ENCODE measurements at regions not wholly inside any gene's neighbourhood (a gene's known extent, or its start where the extent isn't known, plus 50 kb on each side); places are given as distances from the start of the nearest gene placed in this dataset.

GRCh38 chr15:27622371-27622770, 476.7 kb downstream of the OCA2 start:
- no peaks in the 10 kb centered on the region for H3K36me3 ChIP-seq
- H3K27ac ChIP-seq = no peak overlapping the region
- DNase-seq = no peak
- intact Hi-C loops (cut with DNase I; ENCODE audit: low total_unique reads) = loop anchor here (1.0 kb wide), 1 partner anchor 21 kb away; no protein-coding TSS in a partner anchor
- no peaks in the 10 kb centered on the region for H3K4me1 ChIP-seq
- TF ChIP-seq POLR2AphosphoS5 (IDR thresholded peaks at IDR 0.05) = no peak
- no peaks in the 10 kb centered on the region for H3K27me3 ChIP-seq
- in situ Hi-C loops (cut with MboI; ENCODE audit: low pct_ligation_motif_present in 1 of 4, low pct_unique_long_range_greater_than_20kb in 1 of 4, low sequenced_read_pairs in 3 of 4) = no loop called here
- H3K9me3 ChIP-seq = peaks cover 0 to 5% of the 10 kb centered on the region in 2 donors
- H3K4me3 ChIP-seq = no peak overlapping the region

DNA sequence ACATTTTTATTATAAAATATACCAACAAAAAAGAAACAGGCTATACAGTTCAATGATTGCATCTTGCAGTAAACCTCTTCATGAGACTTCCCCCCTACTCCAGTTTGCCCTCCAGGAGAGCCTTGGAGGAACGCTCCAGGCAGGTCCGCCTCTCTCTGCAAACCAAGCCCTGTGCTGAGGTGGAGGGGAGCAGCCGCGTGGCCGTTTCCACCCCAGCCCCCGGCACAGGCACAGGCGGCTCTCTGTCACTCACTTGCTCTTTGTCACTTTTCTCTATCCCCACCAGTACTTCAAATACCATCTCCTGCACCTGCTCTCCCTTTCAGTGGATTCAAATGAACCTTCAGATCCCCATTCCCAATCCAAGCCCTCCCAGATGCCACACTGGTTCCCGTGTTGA, 479.9 kb downstream of the OCA2 start:
- DNase-seq = no peak
- peaks cover 0 to 7% of the 10 kb centered on the region in 2 donors for H3K9me3 ChIP-seq
- no peak overlapping the region for H3K27ac ChIP-seq
- H3K4me3 ChIP-seq = no peak overlapping the region
- no peak for TF ChIP-seq EP300 (IDR thresholded peaks at IDR 0.05; ENCODE audit: low read depth)
- no peak for TF ChIP-seq POLR2AphosphoS5 (IDR thresholded peaks at IDR 0.05)
- TF ChIP-seq POLR2A (IDR thresholded peaks at IDR 0.05) = no peak
- TF ChIP-seq, protein P1, sequence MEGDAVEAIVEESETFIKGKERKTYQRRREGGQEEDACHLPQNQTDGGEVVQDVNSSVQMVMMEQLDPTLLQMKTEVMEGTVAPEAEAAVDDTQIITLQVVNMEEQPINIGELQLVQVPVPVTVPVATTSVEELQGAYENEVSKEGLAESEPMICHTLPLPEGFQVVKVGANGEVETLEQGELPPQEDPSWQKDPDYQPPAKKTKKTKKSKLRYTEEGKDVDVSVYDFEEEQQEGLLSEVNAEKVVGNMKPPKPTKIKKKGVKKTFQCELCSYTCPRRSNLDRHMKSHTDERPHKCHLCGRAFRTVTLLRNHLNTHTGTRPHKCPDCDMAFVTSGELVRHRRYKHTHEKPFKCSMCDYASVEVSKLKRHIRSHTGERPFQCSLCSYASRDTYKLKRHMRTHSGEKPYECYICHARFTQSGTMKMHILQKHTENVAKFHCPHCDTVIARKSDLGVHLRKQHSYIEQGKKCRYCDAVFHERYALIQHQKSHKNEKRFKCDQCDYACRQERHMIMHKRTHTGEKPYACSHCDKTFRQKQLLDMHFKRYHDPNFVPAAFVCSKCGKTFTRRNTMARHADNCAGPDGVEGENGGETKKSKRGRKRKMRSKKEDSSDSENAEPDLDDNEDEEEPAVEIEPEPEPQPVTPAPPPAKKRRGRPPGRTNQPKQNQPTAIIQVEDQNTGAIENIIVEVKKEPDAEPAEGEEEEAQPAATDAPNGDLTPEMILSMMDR (IDR thresholded peaks at IDR 0.05) = no peak
- in situ Hi-C loops (cut with MboI; ENCODE audit: low pct_ligation_motif_present in 1 of 4, low pct_unique_long_range_greater_than_20kb in 1 of 4, low sequenced_read_pairs in 3 of 4) (no loop called here), intact Hi-C loops (cut with DNase I; ENCODE audit: low total_unique reads) (no loop called here)
- no peaks in the 10 kb centered on the region for H3K27me3 ChIP-seq
- H3K4me1 ChIP-seq = no peaks in the 10 kb centered on the region
- no peaks in the 10 kb centered on the region for H3K36me3 ChIP-seq
- WGBS, 2 donors (ENCODE audit: low coverage in 1 of 2) = 79 to 86% methylated on average over 7 to 8 of the region's 8 CpGs

- H3K4me1 ChIP-seq = no peaks in the 10 kb centered on the region
- TF ChIP-seq EP300 (IDR thresholded peaks at IDR 0.05; ENCODE audit: low read depth) = no peak
- no peak for TF ChIP-seq POLR2A (IDR thresholded peaks at IDR 0.05)
- TF ChIP-seq POLR2AphosphoS5 (IDR thresholded peaks at IDR 0.05) = no peak
- TF ChIP-seq, protein P1 (IDR thresholded peaks at IDR 0.05) = no peak
- H3K27me3 ChIP-seq = no peaks in the 10 kb centered on the region
- intact Hi-C loops (cut with DNase I; ENCODE audit: low total_unique reads) (loop anchor here (2.0 kb wide), 1 partner anchor 60 kb away; no protein-coding TSS in a partner anchor), in situ Hi-C loops (cut with MboI; ENCODE audit: low pct_ligation_motif_present in 1 of 4, low pct_unique_long_range_greater_than_20kb in 1 of 4, low sequenced_read_pairs in 3 of 4) (no loop called here)
- H3K27ac ChIP-seq = no peak overlapping the region
- peaks cover 0 to 9% of the 10 kb centered on the region in 2 donors for H3K9me3 ChIP-seq
- DNase-seq = no peak
- WGBS, 2 donors (ENCODE audit: low coverage in 1 of 2) = 66 to 92% methylated on average over 2 to 3 of the region's 3 CpGs
- H3K4me3 ChIP-seq = no peak overlapping the region
- no peaks in the 10 kb centered on the region for H3K36me3 ChIP-seq
Measured at GRCh38 chr15:27617013-27617412, 482.1 kb downstream of the OCA2 start.

- no peaks in the 10 kb centered on the region for H3K27me3 ChIP-seq
- intact Hi-C loops (cut with DNase I; ENCODE audit: low total_unique reads) = no loop called here
- in situ Hi-C loops (cut with MboI; ENCODE audit: low pct_ligation_motif_present in 1 of 4, low pct_unique_long_range_greater_than_20kb in 1 of 4, low sequenced_read_pairs in 3 of 4) = no loop called here
- no peaks in the 10 kb centered on the region for H3K36me3 ChIP-seq
- no peak for DNase-seq
- H3K4me1 ChIP-seq = no peaks in the 10 kb centered on the region
- peaks cover 5 to 7% of the 10 kb centered on the region in 2 donors for H3K9me3 ChIP-seq
- 38 to 52% methylated on average over 3 of the region's 3 CpGs for WGBS, 2 donors (ENCODE audit: low coverage in 1 of 2)
- no peak overlapping the region for H3K4me3 ChIP-seq
- no peak overlapping the region for H3K27ac ChIP-seq
- TF ChIP-seq POLR2A (IDR thresholded peaks at IDR 0.05) = no peak
- TF ChIP-seq EP300 (IDR thresholded peaks at IDR 0.05; ENCODE audit: low read depth) = no peak
- TF ChIP-seq, protein P1 (IDR thresholded peaks at IDR 0.05) = no peak
- TF ChIP-seq POLR2AphosphoS5 (IDR thresholded peaks at IDR 0.05) = no peak
Measured at GRCh38 chr15:27608248-27608647, 490.9 kb downstream of the OCA2 start.

Measured in transverse colon (tissue), 4 donors.